Hepatocyte (in vitro differentiated cells): ENCODE measurements at regions not wholly inside any gene's neighbourhood (a gene's known extent, or its start where the extent isn't known, plus 50 kb on each side); places are given as distances from the start of the nearest gene placed in this dataset.

ENCODE experiments used
- EZH2 ChIP-seq: fragments of 200-600 bp; sonication (generic); IDR thresholded peaks from 2 replicates; pipeline ENCODE4 v1.6.1; 2016; ENCODE audit warnings: antibody characterized with exemption, mild to moderate bottlenecking, borderline replicate concordance
- EZH2phosphoT487 ChIP-seq: fragments of 200-600 bp; sonication (generic); IDR thresholded peaks from one replicate; pipeline ENCODE4 v1.6.1; 2018; ENCODE audit warnings: antibody characterized with exemption, mild to moderate bottlenecking, low read depth, moderate library complexity; ENCODE audit not compliant: unreplicated experiment, severe bottlenecking
- TF ChIP-seq, protein P1 (sequence below): fragments of 200-600 bp; sonication (generic); IDR thresholded peaks from 2 replicates; pipeline ENCODE4 v1.5.1; 2016; ENCODE audit warnings: antibody characterized with exemption, mild to moderate bottlenecking; ENCODE audit not compliant: poor library complexity

DNA sequence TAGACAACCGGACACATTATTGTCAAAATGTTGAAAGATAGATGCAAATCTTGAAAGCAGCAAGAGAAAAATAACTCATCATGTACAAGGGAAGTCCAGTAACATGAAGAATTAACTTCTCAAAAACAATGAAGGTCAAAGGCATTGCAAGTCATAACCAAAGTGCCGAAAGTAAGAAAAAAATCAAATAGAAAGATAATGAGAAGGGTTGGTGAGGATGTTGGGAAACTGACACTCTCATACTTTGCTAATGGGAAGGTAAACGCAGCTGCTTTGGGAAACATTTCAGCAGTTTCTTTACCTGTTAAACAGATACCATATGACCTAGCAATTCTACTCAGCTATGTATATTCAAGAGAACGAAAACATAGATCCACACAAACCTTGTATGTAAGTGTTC, 303.0 kb downstream of the ARL4A start:
- TF ChIP-seq, protein P1, sequence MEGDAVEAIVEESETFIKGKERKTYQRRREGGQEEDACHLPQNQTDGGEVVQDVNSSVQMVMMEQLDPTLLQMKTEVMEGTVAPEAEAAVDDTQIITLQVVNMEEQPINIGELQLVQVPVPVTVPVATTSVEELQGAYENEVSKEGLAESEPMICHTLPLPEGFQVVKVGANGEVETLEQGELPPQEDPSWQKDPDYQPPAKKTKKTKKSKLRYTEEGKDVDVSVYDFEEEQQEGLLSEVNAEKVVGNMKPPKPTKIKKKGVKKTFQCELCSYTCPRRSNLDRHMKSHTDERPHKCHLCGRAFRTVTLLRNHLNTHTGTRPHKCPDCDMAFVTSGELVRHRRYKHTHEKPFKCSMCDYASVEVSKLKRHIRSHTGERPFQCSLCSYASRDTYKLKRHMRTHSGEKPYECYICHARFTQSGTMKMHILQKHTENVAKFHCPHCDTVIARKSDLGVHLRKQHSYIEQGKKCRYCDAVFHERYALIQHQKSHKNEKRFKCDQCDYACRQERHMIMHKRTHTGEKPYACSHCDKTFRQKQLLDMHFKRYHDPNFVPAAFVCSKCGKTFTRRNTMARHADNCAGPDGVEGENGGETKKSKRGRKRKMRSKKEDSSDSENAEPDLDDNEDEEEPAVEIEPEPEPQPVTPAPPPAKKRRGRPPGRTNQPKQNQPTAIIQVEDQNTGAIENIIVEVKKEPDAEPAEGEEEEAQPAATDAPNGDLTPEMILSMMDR = no peak
- TF ChIP-seq EZH2 (no peak), EZH2phosphoT487 (no peak)
